ENCODE measurements at regions not wholly inside any gene's neighbourhood (a gene's known extent, or its start where the extent isn't known, plus 50 kb on each side); places are given as distances from the start of the nearest gene placed in this dataset.

DNA sequence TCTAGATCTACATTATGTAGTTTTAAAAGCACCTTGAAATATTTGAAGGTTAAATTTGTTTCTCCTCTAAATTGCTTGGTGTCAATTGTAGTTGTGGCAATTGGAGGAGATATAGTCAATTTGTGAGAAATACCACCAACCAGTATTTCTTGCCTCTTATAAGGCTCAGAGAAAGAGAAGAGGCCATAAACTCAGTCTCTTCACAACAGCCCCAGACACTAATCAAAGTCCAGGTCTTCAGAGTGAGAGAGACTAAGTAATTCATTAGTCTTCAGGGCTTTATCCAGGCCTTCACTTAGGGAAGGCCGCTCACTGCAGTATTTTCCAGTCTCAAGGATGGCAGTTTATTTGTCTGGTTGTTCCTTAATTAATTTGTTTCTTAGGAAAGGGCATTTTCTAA, 168.0 kb upstream of the RGMB start:
- no peak for TF ChIP-seq TARDBP (IDR thresholded peaks at IDR 0.05)
- TF ChIP-seq CTBP1 (IDR thresholded peaks at IDR 0.05; ENCODE audit: borderline replicate concordance) = no peak
- TF ChIP-seq FOXA1 (IDR thresholded peaks at IDR 0.05) = no peak
- no peak for TF ChIP-seq NFRKB (IDR thresholded peaks at IDR 0.05)
